GM13976 (cell line): ENCODE measurements at regions not wholly inside any gene's neighbourhood (a gene's known extent, or its start where the extent isn't known, plus 50 kb on each side); places are given as distances from the start of the nearest gene placed in this dataset.

Experiments used
- DNase-seq: peaks from one replicate; pipeline ENCODE4 v3.0.0; 2012; ENCODE audit warnings: low spot score
- CTCF ChIP-seq: IDR thresholded peaks from 2 replicates; pipeline ENCODE4 v1.5.1; 2012; ENCODE audit warnings: borderline replicate concordance, mild to moderate bottlenecking; ENCODE audit not compliant: insufficient read depth; ENCODE audit errors: extremely low read depth, missing control alignments, control extremely low read depth
- in situ Hi-C: fragments of 300-500 bp; cut with MboI; formaldehyde crosslinking; loops from one replicate; pipeline ENCODE4 v1.12.0; 2022; ENCODE audit warnings: low sequenced_read_pairs, mixed read lengths, inconsistent platforms; ENCODE audit not compliant: unreplicated experiment

DNA sequence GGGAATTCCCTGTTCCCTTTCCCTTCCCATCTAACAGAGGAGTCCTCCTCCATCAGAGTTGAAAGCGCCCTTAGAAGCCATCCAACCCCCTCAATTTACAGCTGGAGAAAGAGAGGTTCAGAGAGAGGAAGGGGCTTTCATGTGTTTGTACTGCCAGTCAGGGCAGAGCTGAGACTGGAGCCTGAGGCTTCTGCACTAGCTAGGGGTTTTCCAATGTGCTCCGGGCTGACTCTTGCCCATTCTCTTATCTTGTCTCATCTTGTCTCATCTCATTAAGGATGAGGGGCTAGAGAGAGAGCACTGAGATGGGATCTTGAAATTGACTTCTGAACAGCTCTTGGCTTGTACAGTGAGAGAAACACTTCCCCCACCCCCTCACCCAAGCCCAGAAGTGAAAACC lies 67.4 kb upstream of the SHB start:
- DNase-seq, result no peak
- in situ Hi-C loops, result no loop called here
- TF ChIP-seq CTCF, result no peak

DNA sequence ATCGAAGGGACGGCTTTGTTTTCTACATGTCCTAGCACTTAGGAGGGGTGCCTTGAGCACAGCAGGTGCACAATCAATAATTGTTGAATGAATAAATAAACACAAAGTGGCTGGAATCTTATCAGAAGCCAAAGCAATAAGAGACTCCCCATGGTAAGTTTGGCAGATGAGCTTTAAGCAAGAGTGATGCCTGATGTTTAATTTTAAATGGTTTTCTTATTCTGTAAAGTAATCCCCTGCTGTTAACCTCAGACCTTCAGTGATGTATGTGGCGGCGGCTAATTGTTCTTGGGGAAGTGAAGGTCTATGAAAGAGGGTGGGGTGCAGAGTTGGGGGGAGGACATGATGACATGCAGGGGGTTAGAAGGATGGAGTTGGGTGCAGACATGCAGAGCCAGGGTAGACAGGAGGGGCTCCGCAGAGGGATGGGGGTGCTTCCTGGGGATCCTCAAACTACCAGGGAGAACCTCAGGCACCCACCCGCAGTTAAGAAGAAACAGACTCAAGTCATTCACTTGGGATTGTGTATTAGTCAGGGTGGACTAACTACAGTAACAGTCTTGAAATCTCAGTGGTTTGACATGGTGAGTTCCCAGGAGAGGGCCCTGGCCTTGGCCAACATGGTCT lies 65.7 kb upstream of the SHB start:
- DNase-seq, result no peak
- no peak for TF ChIP-seq CTCF
- in situ Hi-C loops, result no loop called here

DNA sequence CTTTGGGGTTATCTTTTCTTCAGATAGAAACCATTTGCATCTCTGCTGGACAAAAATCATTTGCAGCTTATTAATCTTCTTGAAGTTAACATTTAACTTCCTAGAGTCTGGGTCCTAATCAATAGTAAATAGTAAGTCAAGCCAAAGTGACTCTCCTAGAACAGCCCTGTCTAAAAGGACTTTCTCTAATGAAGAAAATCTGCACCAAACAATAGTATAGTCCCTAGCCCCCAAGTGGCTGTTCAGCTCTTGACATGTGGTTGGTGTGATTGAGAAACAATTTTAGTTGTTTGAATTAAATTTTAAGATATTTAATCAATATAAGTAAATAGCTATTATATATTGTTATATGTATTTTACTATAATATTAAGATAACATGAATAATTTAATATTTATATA lies 64.6 kb upstream of the SHB start:
- no peak for TF ChIP-seq CTCF
- in situ Hi-C loops, result no loop called here

DNA sequence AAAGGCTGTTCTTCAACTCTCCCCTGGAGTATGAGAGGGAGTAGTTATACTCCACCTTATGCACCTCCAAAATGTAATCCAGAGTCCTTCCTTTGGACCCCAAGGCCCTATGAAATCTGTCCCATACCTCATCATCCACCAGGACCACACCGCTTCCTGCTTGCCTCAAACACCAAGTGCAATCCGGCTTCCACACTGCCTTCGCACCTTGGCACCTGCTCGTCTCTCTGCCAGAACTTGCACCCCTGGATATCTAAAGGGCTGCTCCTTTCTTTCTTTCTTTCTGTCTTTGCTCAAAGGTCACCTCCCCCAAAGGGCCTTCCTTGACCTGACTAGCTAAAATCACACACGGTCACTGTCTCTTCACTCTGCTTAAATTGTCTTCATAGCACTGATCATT lies 63.9 kb upstream of the SHB start:
- no peak for DNase-seq
- no peak for TF ChIP-seq CTCF
- in situ Hi-C loops, result no loop called here

More for the DNA sequence above, 64.6 kb upstream of the SHB start:
- DNase-seq, result no peak

DNA sequence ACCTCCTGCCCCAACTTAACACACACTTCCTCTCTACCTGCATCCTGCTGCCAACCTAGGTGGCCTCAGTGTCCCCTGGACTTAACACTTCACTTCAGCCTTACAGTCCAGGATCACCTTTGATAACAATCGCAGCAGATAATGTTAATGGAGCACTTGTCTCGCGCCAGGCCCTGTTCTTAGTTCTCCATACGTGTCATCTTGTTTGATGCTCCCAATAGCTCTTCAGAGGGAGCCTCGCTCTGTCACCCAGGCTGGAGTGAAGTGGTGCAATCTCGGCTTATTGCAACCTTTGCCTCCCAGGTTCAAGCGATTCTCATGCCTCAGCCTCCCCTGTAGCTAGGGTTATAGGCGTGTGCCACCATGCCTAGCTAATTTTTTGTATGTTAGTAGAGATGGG lies 62.7 kb upstream of the SHB start:
- in situ Hi-C loops, result no loop called here
- no peak for TF ChIP-seq CTCF
- DNase-seq, result no peak

- no peak for DNase-seq
- in situ Hi-C loops, result no loop called here
- no peak for TF ChIP-seq CTCF
Observed at GRCh38 chr9:38130724-38131123, 61.7 kb upstream of the SHB start.
